Central memory CD8-positive, alpha-beta T cell (primary cell): ENCODE measurements at regions not wholly inside any gene's neighbourhood (a gene's known extent, or its start where the extent isn't known, plus 50 kb on each side); places are given as distances from the start of the nearest gene placed in this dataset.

Experiments
- ATAC-seq: fragments of 150-1000 bp; cut with Tn5 transposase; replicated peaks from 2 replicates; pipeline ENCODE4 v1.10.0; 2022; ENCODE audit warnings: mild to moderate bottlenecking, moderate FRiP score, moderate number of reproducible peaks; ENCODE audit not compliant: poor library complexity, severe bottlenecking; ENCODE audit errors: extremely low read depth
- DNase-seq, 2 donors: peaks; one replicate each; pipeline ENCODE4 v3.0.0; 2021; ENCODE audit warnings: low spot score in 2 of 2
- H3K27ac Mint-ChIP-seq: one replicate; pipeline ENCODE4 v1.8.0; 2022; ENCODE audit warnings: low read depth, mild to moderate bottlenecking, moderate library complexity, mixed read lengths
- H3K27me3 Mint-ChIP-seq: one replicate; pipeline ENCODE4 v1.8.0; 2022; ENCODE audit warnings: mixed read lengths
- H3K36me3 Mint-ChIP-seq: one replicate; pipeline ENCODE4 v1.8.0; 2022; ENCODE audit warnings: mild to moderate bottlenecking, moderate library complexity, mixed read lengths; ENCODE audit not compliant: insufficient read depth
- H3K4me1 Mint-ChIP-seq: one replicate; pipeline ENCODE4 v1.8.0; 2022; ENCODE audit warnings: mixed read lengths
- H3K4me3 Mint-ChIP-seq: one replicate; pipeline ENCODE4 v1.8.0; 2022; ENCODE audit warnings: mild to moderate bottlenecking, moderate library complexity, mixed read lengths
- H3K9me3 Mint-ChIP-seq: one replicate; pipeline ENCODE4 v1.8.0; 2022; ENCODE audit warnings: mixed read lengths

DNA sequence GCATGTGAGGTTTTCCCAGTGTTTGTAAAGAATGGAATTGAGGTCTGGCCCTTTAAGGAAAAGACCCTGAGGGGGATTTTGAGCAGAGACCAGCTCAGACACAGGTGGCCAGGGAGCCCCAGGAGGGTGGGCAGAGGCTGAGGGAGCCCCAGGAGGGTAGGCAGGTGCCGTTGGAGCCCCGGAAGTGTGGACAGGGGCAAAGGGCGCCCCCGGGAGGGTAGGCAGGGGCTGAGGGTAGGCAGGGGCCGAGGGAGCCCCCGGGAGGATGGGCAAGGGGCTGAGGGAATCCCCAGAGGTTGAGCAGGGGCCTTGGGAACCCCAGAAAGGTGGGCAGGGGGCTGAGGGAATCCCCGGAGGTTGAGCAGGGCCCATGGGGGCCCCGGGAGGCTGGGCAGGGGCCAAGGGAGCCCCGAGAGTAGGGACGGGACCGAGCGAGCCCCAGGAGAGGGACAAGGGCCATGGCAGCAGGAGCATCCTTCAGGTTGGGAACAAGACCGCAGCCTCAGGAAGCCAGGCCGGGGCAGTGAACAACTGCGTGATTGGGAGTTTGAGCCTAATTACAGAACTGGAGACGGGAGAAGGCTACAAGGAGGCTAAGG, 292.0 kb downstream of the BRD1 start:
- Mint-ChIP-seq H3K36me3 (no peaks in the 10 kb centered on the region), H3K27ac (no peak overlapping the region), H3K27me3 (no peaks in the 10 kb centered on the region), H3K4me1 (no peaks in the 10 kb centered on the region), H3K4me3 (no peak overlapping the region), H3K9me3 (no peaks in the 10 kb centered on the region)
- no peak for DNase-seq
- ATAC-seq: no peak

- ATAC-seq: no peak
- DNase-seq: no peak
- H3K4me1 Mint-ChIP-seq: no peaks in the 10 kb centered on the region
- H3K9me3 Mint-ChIP-seq: no peaks in the 10 kb centered on the region
- H3K36me3 Mint-ChIP-seq: no peaks in the 10 kb centered on the region
- H3K27me3 Mint-ChIP-seq: no peaks in the 10 kb centered on the region
- no peak overlapping the region for H3K4me3 Mint-ChIP-seq
- no peak overlapping the region for H3K27ac Mint-ChIP-seq
Measured at GRCh38 chr22:49535126-49535525, 292.5 kb downstream of the BRD1 start.

DNA sequence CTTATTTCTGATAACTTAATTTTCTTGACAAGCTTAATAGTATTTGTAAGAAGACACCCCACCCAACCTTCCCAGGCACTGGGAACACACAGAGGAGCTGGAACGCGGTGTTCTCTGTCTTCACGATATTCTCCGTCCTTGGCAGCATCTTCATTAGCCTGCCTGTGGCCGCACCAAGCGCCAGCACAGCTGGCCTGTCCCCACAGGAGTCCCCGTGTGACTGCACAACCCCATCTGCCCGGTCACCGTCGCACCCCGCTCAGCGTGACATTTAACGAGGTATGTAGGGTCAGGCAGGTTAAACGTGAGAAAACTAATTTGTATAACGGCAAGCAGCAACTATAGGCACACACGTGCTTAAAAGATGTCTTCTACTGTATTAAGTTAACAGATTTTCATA, 293.3 kb downstream of the BRD1 start:
- Mint-ChIP-seq H3K9me3 (no peaks in the 10 kb centered on the region), H3K36me3 (no peaks in the 10 kb centered on the region), H3K4me1 (no peaks in the 10 kb centered on the region), H3K27me3 (no peaks in the 10 kb centered on the region), H3K4me3 (no peak overlapping the region), H3K27ac (no peak overlapping the region)
- ATAC-seq (no peak), DNase-seq (no peak)

DNA sequence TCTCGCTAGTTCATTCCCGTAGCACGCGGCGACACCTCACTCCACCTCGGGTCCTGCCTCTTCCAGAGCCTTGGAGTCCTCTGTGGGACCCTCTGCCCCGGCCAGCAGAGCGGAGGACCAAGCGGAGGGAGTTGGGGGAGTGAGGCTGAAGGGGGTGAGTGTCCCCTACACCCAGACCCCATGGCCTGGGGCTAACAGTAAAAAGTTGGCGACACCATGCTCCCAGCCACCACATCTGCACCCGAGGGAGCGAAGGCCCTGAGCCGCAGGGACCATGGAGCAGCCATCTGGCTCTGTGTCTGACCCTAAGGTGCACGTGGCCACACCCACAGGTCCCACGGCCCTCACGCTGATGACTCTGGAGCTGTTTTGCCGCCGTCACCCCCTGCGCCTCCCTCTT, 293.8 kb downstream of the BRD1 start:
- no peaks in the 10 kb centered on the region for H3K36me3 Mint-ChIP-seq
- H3K9me3 Mint-ChIP-seq: no peaks in the 10 kb centered on the region
- H3K27ac Mint-ChIP-seq: no peak overlapping the region

DNA sequence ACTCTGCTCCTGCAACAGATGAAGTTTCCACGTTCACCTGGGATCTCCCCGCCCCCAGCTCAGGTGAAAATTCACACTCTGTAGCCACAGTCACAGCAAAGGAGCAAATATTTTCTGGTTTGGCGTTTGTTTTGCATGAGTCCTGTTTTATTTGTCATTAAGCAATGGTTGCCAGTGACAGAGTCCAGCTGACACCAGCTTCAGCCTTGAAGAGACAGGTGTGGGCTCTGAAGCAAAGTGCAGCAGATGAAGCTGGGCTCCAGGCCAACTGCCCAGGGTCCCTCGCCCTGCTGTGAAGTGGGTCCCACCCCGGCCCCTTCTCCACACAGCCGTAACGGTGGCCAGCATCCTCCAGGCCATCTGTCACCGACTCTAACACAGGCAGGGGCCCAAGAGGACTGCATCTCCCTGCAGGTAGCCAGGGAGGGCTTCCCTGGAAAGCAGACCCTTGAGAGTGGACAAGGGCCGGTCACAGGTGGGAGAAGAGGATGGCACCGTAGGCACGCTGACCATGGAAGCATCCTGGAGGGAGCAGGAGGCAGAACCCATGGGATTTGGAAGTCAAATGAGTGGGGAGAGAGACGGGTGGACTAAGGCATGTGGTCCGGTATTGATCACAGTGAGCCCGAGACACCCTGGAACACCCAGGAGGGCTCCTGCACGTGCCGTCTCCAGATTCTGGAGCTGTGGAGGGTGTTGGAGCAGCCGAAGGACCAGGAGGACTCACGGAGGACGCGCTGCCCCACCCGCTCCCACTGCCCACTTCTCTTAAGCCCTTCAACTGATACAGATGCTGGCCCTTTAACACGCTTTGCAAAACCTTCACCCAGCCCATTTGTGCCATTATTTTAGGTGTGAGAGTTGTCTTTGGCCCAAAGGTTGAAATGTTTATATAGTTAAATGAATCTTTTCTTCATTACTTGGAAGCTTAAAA, 294.5 kb downstream of the BRD1 start:
- H3K4me3 Mint-ChIP-seq: no peak overlapping the region
- H3K36me3 Mint-ChIP-seq: no peaks in the 10 kb centered on the region
- ATAC-seq (no peak), DNase-seq (no peak)
- H3K4me1 Mint-ChIP-seq: no peaks in the 10 kb centered on the region
- no peaks in the 10 kb centered on the region for H3K27me3 Mint-ChIP-seq
- H3K27ac Mint-ChIP-seq: no peak overlapping the region
- H3K9me3 Mint-ChIP-seq: no peaks in the 10 kb centered on the region

More for the DNA sequence above, 293.8 kb downstream of the BRD1 start:
- Mint-ChIP-seq H3K27me3 (no peaks in the 10 kb centered on the region), H3K4me3 (no peak overlapping the region), H3K4me1 (no peaks in the 10 kb centered on the region)
- DNase-seq: no peak
- ATAC-seq: no peak

GRCh38 chr22:49531368-49531791, 296.3 kb downstream of the BRD1 start:
- H3K4me1 Mint-ChIP-seq: no peaks in the 10 kb centered on the region
- no peaks in the 10 kb centered on the region for H3K9me3 Mint-ChIP-seq
- no peak overlapping the region for H3K27ac Mint-ChIP-seq
- no peaks in the 10 kb centered on the region for H3K36me3 Mint-ChIP-seq
- DNase-seq: no peak
- no peaks in the 10 kb centered on the region for H3K27me3 Mint-ChIP-seq
- no peak overlapping the region for H3K4me3 Mint-ChIP-seq
- no peak for ATAC-seq

- H3K27me3 Mint-ChIP-seq: no peaks in the 10 kb centered on the region
- H3K4me3 Mint-ChIP-seq: no peak overlapping the region
- no peak for ATAC-seq
- DNase-seq: no peak
- no peak overlapping the region for H3K27ac Mint-ChIP-seq
- H3K9me3 Mint-ChIP-seq: no peaks in the 10 kb centered on the region
- no peaks in the 10 kb centered on the region for H3K36me3 Mint-ChIP-seq
- H3K4me1 Mint-ChIP-seq: no peaks in the 10 kb centered on the region
Measured at GRCh38 chr22:49530671-49531367, 296.9 kb downstream of the BRD1 start.

- Mint-ChIP-seq H3K27me3 (no peaks in the 10 kb centered on the region), H3K4me3 (no peak overlapping the region), H3K36me3 (no peaks in the 10 kb centered on the region), H3K9me3 (no peaks in the 10 kb centered on the region), H3K4me1 (no peaks in the 10 kb centered on the region), H3K27ac (no peak overlapping the region)
- DNase-seq (no peak), ATAC-seq (no peak)
Measured at GRCh38 chr22:49528420-49528720, 299.3 kb downstream of the BRD1 start.

DNA sequence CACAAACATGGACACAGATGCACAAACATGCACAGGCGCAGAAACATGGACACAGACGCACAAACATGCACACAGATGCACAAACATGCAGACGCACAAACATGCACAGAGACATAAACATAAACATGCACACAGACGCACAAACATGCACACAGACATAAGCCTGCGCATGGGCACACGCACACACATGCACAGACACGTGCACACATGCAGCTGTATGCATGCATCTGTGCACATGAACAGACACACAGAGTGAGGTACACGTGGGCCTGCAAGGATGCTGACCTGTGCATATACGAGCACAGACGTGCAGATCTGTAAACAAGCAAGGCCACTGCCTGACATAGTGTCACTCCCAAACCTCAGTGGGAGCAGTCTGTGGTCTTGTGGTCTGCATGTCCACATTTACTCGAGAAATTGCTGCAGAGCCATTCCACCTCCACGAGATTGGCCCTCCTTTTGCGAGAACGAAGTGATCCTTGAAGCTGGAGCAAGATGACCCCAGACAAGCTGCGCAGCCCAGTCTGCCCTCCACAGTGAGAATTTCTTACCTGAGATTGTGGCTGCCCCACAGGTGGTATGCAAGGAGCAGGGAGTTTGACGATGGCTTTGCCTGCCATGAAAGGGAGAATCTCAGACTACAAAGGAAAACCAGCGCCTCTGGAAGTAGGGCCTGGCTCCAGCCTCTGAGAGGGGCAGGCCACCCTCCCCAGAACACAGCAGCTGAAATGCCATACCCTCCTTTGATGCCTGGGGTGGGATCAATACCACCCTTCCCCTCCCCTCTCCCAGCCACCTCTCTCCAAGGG, 299.9 kb downstream of the BRD1 start:
- no peaks in the 10 kb centered on the region for H3K9me3 Mint-ChIP-seq
- H3K4me3 Mint-ChIP-seq: no peak overlapping the region
- DNase-seq: no peak
- no peak overlapping the region for H3K27ac Mint-ChIP-seq
- H3K4me1 Mint-ChIP-seq: no peaks in the 10 kb centered on the region
- ATAC-seq: no peak
- H3K36me3 Mint-ChIP-seq: no peaks in the 10 kb centered on the region
- no peaks in the 10 kb centered on the region for H3K27me3 Mint-ChIP-seq

DNA sequence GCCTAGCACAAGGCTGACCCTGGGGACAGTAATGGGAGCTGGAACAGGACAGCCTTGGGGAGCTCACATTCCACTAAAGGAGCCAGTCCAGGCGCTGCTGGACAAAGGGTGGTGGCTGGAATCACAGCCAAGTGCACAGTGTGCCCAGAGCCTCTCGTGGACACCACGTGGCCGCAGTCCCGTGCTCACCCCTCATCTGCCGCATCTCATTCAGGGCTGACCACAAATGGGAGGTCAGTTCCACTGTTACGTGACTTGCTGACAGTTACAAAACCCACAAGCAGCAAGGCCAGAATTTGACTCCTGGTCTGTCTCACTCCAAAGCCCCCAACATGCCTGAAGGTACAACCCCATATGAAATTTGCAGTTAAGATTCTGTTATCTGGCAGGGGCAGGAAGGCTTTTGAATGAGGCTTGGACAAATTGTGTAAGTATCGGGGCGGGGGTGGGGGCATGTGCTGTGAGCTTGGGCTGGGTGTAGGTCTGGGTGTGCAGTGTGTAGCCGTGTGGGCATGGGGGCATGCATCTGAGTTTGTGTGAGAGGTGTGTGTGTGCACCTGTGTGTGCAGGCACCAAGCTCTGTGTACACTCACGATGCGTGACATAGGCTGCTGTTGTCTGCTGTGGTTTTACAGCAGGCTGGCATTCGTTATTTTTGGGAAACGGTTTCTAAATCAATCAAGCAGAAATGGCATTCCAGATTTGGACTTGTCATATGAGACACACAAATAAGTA, 301.7 kb downstream of the BRD1 start:
- no peaks in the 10 kb centered on the region for H3K9me3 Mint-ChIP-seq
- no peaks in the 10 kb centered on the region for H3K36me3 Mint-ChIP-seq
- no peaks in the 10 kb centered on the region for H3K27me3 Mint-ChIP-seq
- no peak overlapping the region for H3K4me3 Mint-ChIP-seq
- no peaks in the 10 kb centered on the region for H3K4me1 Mint-ChIP-seq
- DNase-seq: no peak
- no peak for ATAC-seq
- H3K27ac Mint-ChIP-seq: no peak overlapping the region

GRCh38 chr22:49525360-49525759, 302.3 kb downstream of the BRD1 start:
- H3K36me3 Mint-ChIP-seq: no peaks in the 10 kb centered on the region
- H3K4me3 Mint-ChIP-seq: no peak overlapping the region
- no peaks in the 10 kb centered on the region for H3K4me1 Mint-ChIP-seq
- no peaks in the 10 kb centered on the region for H3K9me3 Mint-ChIP-seq
- no peak for ATAC-seq
- no peak for DNase-seq
- no peaks in the 10 kb centered on the region for H3K27me3 Mint-ChIP-seq
- no peak overlapping the region for H3K27ac Mint-ChIP-seq

DNA sequence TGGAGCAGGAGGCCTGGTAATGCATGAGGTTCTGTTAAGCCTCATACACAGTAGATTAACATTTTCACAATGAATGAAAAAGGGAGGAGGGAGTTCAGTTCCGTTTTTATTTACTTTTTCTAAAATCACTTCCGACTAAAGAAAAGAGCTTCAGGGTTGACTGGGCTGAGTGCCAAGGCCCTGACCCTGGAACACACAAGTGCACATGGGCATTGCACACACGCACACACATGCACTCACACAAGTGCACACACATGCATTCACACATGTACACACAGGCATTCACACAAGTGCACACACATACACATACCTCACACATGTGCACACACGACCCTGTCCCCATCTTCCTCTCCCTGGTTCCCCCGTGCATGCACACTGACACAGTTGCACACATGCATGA, 303.3 kb downstream of the BRD1 start:
- no peak for DNase-seq
- peaks cover 2% of the 10 kb centered on the region for H3K27me3 Mint-ChIP-seq
- H3K4me3 Mint-ChIP-seq: no peak overlapping the region
- no peaks in the 10 kb centered on the region for H3K9me3 Mint-ChIP-seq
- no peaks in the 10 kb centered on the region for H3K36me3 Mint-ChIP-seq
- H3K4me1 Mint-ChIP-seq: no peaks in the 10 kb centered on the region
- no peak for ATAC-seq
- no peak overlapping the region for H3K27ac Mint-ChIP-seq
